Panc1 (cell line): ENCODE measurements at regions not wholly inside any gene's neighbourhood (a gene's known extent, or its start where the extent isn't known, plus 50 kb on each side); places are given as distances from the start of the nearest gene placed in this dataset.

Experiments used
- ATAC-seq: fragments of 200-7000 bp; cut with Tn5 transposase; 2 replicates; pipeline ENCODE4 v1.9.1; 2020; ENCODE audit warnings: mild to moderate bottlenecking, moderate library complexity
- BruUV-seq: library from RNA; stranded (reverse); fragments of 400-500 nt; replicated peaks from 2 replicates; lab custom pipeline; 2021; lab: Mats Ljungman, UMichigan
- CTCF ChIA-PET: fragments of 300-600 bp; sonication (Branson Sonifier 250); formaldehyde crosslinking; loops from one replicate; lab custom pipeline; 2022; ENCODE audit warnings: antibody characterized with exemption; lab: Charles Lee
- POLR2A ChIA-PET: fragments of 300-600 bp; sonication (Branson Sonifier 250); formaldehyde crosslinking; loops from one replicate; lab custom pipeline; 2022; ENCODE audit warnings: antibody characterized with exemption; lab: Charles Lee
- DNase-seq: peaks from one replicate; pipeline ENCODE4 v3.0.0-alpha.2; 2010; ENCODE audit warnings: low read depth, low spot score
- H3K27ac ChIP-seq: 2 replicates; pipeline ENCODE4 v1.5.1; 2011; ENCODE audit warnings: mild to moderate bottlenecking, low read length, inconsistent platforms
- H3K27me3 ChIP-seq: fragments of 200-500 bp; sonication (Bioruptor generic); 2 replicates; pipeline ENCODE4 v1.6.0; 2014; ENCODE audit warnings: low read length, inconsistent platforms; ENCODE audit not compliant: control insufficient read depth, insufficient read depth
- H3K36me3 ChIP-seq: fragments of 200-500 bp; sonication (Bioruptor generic); 2 replicates; pipeline ENCODE4 v1.5.1; 2014; ENCODE audit warnings: inconsistent platforms, mild to moderate bottlenecking, low read length, moderate library complexity; ENCODE audit not compliant: control insufficient read depth, insufficient read depth
- H3K4me1 ChIP-seq: 2 replicates; pipeline ENCODE4 v1.5.1; 2011; ENCODE audit warnings: inconsistent platforms, mild to moderate bottlenecking, low read length, moderate library complexity; ENCODE audit not compliant: control insufficient read depth, insufficient read depth
- H3K4me3 ChIP-seq, 2 experiments: 2 replicates each; pipeline ENCODE4 v1.5.1; 2011 to 2012; ENCODE audit warnings: low read depth in 2 of 2, low read length in 2 of 2, mild to moderate bottlenecking in 2 of 2, inconsistent platforms in 1 of 2, moderate library complexity in 1 of 2
- H3K9me3 ChIP-seq: fragments of 200-500 bp; sonication (Bioruptor generic); 2 replicates; pipeline ENCODE4 v1.5.1; 2014; ENCODE audit warnings: low read depth, mild to moderate bottlenecking, inconsistent platforms, low read length, moderate library complexity; ENCODE audit not compliant: control insufficient read depth, insufficient read depth
- POLR2AphosphoS5 ChIP-seq: IDR thresholded peaks from 2 replicates; pipeline ENCODE4 v1.6.1; 2012; ENCODE audit warnings: mild to moderate bottlenecking, low read depth, low read length, moderate library complexity
- SIN3A ChIP-seq: IDR thresholded peaks from 2 replicates; pipeline ENCODE4 v1.6.1; 2012; ENCODE audit warnings: low read depth, mild to moderate bottlenecking, low read length, moderate library complexity, borderline replicate concordance; ENCODE audit not compliant: insufficient read depth
- TCF7L2 ChIP-seq: IDR thresholded peaks from 2 replicates; pipeline ENCODE4 v1.6.1; 2011; ENCODE audit warnings: mild to moderate bottlenecking, low read depth, low read length, inconsistent platforms
- in situ Hi-C: cut with HindIII; loops from 2 replicates; pipeline ENCODE4 v1.10.0; 2016; ENCODE audit warnings: low sequenced_read_pairs, low pct_unique_long_range_greater_than_20kb
- intact Hi-C: fragments of 100-400 bp; cut with micrococcal nuclease; formaldehyde crosslinking; loops from one replicate; pipeline ENCODE4 v1.10.0; 2022; ENCODE audit not compliant: unreplicated experiment
- TF ChIP-seq, protein P1 (sequence below), 2 experiments: IDR thresholded peaks; 2 replicates each; pipeline ENCODE4 v1.6.1; 2011 to 2012; ENCODE audit warnings: low read depth in 2 of 2, control low read depth in 1 of 2, low read length in 1 of 2, mild to moderate bottlenecking in 1 of 2, moderate library complexity in 1 of 2; ENCODE audit not compliant: insufficient read depth in 1 of 2
- TF ChIP-seq, protein P2 (sequence below): fragments of 450-650 bp; IDR thresholded peaks from 2 replicates; pipeline ENCODE4 v1.5.1; 2017; ENCODE audit warnings: mild to moderate bottlenecking

DNA sequence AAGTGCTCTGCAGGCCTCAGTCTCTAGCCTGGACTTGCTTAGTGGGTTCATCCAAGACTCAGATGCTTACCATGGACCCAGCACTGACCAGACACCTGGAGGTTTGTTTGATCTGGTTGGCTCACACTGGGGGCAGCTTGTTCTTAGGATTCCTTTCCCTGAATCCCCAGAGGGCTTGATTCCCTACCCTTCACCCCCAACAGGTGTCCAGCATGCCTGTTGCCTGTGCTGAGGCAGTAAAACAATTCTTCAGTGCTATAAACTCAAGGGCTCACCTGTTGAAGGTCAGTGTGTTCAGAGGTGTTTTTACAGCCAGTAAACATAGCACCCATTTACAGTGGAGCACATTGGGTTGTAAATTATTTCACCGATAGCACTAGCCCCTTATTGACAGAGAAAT is 123.8 kb upstream of the KLF4 start:
- BruUV-seq = no TSS peak
- ChIA-PET POLR2A (no interaction called here), CTCF (interaction anchor here (0.6 kb wide), 1 partner anchor 985 kb away, joined by 3 read pairs; no protein-coding TSS in a partner anchor)
- Histone ChIP-seq H3K9me3 (no peaks in the 10 kb centered on the region), H3K27me3 (no peaks in the 10 kb centered on the region), H3K4me1 (no peaks in the 10 kb centered on the region), H3K4me3 (no peak overlapping the region), H3K27ac (no peak overlapping the region), H3K36me3 (no peaks in the 10 kb centered on the region)
- TF ChIP-seq POLR2AphosphoS5 = no peak
- TF ChIP-seq, protein P1, sequence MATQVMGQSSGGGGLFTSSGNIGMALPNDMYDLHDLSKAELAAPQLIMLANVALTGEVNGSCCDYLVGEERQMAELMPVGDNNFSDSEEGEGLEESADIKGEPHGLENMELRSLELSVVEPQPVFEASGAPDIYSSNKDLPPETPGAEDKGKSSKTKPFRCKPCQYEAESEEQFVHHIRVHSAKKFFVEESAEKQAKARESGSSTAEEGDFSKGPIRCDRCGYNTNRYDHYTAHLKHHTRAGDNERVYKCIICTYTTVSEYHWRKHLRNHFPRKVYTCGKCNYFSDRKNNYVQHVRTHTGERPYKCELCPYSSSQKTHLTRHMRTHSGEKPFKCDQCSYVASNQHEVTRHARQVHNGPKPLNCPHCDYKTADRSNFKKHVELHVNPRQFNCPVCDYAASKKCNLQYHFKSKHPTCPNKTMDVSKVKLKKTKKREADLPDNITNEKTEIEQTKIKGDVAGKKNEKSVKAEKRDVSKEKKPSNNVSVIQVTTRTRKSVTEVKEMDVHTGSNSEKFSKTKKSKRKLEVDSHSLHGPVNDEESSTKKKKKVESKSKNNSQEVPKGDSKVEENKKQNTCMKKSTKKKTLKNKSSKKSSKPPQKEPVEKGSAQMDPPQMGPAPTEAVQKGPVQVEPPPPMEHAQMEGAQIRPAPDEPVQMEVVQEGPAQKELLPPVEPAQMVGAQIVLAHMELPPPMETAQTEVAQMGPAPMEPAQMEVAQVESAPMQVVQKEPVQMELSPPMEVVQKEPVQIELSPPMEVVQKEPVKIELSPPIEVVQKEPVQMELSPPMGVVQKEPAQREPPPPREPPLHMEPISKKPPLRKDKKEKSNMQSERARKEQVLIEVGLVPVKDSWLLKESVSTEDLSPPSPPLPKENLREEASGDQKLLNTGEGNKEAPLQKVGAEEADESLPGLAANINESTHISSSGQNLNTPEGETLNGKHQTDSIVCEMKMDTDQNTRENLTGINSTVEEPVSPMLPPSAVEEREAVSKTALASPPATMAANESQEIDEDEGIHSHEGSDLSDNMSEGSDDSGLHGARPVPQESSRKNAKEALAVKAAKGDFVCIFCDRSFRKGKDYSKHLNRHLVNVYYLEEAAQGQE (IDR thresholded peaks at IDR 0.05; ENCODE audit: insufficient read depth in 1 of 2, low read depth in 2 of 2, low read length in 1 of 2) = no peak
- TF ChIP-seq, protein P2, sequence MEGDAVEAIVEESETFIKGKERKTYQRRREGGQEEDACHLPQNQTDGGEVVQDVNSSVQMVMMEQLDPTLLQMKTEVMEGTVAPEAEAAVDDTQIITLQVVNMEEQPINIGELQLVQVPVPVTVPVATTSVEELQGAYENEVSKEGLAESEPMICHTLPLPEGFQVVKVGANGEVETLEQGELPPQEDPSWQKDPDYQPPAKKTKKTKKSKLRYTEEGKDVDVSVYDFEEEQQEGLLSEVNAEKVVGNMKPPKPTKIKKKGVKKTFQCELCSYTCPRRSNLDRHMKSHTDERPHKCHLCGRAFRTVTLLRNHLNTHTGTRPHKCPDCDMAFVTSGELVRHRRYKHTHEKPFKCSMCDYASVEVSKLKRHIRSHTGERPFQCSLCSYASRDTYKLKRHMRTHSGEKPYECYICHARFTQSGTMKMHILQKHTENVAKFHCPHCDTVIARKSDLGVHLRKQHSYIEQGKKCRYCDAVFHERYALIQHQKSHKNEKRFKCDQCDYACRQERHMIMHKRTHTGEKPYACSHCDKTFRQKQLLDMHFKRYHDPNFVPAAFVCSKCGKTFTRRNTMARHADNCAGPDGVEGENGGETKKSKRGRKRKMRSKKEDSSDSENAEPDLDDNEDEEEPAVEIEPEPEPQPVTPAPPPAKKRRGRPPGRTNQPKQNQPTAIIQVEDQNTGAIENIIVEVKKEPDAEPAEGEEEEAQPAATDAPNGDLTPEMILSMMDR = no peak
- TF ChIP-seq SIN3A = no peak
- no peak for TF ChIP-seq TCF7L2
- no peak for DNase-seq
- no peak for ATAC-seq
- intact Hi-C loops = no loop called here
- in situ Hi-C loops = no loop called here

DNA sequence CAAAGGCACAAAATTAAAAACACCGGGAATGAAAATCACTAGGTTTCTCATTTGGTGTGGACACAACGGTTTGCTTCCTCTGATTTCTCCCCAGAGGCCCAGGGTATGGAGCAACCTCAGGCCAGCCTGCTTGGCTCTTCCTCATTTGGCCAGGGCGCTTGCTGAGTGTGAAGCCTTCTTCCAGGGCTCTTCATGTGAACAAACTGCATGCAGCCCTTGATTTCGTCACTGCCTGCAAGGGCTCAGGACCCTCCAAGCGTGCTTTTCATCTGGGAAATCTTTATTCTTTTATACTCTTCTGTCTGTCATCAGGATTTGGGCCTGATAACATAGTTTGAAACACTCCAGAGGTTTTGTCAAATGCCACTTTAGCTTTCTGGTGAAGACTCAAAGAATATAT is 122.6 kb upstream of the KLF4 start:
- H3K4me1 ChIP-seq = no peaks in the 10 kb centered on the region
- no peak for TF ChIP-seq TCF7L2
- TF ChIP-seq SIN3A = no peak
- TF ChIP-seq POLR2AphosphoS5 = no peak
- TF ChIP-seq, protein P2 = no peak
- TF ChIP-seq, protein P1 (IDR thresholded peaks at IDR 0.05; ENCODE audit: insufficient read depth in 1 of 2, low read depth in 2 of 2, low read length in 1 of 2) = no peak
- ATAC-seq = no peak
- no peak overlapping the region for H3K4me3 ChIP-seq
- no peak for DNase-seq
- H3K27ac ChIP-seq = no peak overlapping the region
- no peaks in the 10 kb centered on the region for H3K36me3 ChIP-seq
- BruUV-seq = no TSS peak
- in situ Hi-C loops (no loop called here), intact Hi-C loops (no loop called here)
- CTCF ChIA-PET = no interaction called here
- POLR2A ChIA-PET = no interaction called here
- H3K27me3 ChIP-seq = no peaks in the 10 kb centered on the region
- H3K9me3 ChIP-seq = no peaks in the 10 kb centered on the region
